HG02642 (cell line): ENCODE measurements at regions not wholly inside any gene's neighbourhood (a gene's known extent, or its start where the extent isn't known, plus 50 kb on each side); places are given as distances from the start of the nearest gene placed in this dataset.
"Not testable (repeated sequence)": the region's sequence is repeated elsewhere in the genome, so short reads cannot be mapped to it uniquely, and the experiment has no call there.

Experiments used
- ATAC-seq: cut with Tn5 transposase; IDR thresholded peaks from one replicate; pipeline ENCODE4 v1.9.1; 2021; ENCODE audit warnings: mild to moderate bottlenecking; ENCODE audit not compliant: unreplicated experiment, poor library complexity

DNA sequence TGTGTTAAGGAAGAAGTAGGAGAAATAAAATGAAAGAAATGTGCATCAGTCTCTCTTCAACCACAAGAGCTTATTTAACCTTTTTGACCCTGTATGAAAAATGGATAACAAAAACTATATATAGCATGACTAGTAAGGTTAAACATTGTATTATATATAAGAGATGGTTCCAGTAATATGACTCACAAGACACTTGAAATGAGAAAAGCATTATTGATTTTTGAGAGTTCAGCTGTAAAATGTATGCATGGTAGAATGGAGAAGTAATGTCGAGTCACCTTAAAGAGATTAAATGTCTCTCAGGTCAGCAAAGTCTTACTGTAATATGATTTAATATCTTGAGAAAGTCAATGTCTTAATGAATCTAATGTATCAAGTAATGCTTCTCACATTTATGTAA is 860.9 kb downstream of the TAF11L14 start:
- no peak for ATAC-seq

GRCh38 chr5:18496041-18496440 is 861.8 kb downstream of the TAF11L14 start:
- ATAC-seq: no peak

- no peak for ATAC-seq
Measured at GRCh38 chr5:18497089-18497488, 862.8 kb downstream of the TAF11L14 start.

DNA sequence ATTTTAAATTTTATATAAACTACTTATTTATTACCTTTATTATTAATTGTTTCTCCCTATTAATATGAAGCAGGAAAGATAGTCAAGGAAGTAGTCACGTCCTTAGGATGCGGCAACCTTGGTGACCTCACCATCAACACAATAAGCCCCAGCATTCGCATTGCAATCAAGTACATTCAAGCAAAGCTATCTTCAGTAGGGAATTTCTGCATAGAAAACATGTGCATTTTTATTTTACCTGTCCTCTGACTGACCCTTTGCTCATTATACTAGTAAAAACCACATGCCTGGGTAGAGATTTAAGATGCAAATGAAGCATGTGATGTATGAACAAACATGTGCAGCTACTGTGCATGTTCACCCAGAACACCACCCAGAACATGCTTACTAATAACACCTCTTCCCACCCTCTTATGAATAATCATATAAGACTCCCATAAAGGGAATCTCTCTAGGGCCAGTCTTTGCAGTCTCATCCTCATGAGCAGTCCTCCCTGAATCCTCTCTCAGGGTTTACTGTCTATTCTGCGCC is 869.6 kb downstream of the TAF11L14 start:
- ATAC-seq: no peak

DNA sequence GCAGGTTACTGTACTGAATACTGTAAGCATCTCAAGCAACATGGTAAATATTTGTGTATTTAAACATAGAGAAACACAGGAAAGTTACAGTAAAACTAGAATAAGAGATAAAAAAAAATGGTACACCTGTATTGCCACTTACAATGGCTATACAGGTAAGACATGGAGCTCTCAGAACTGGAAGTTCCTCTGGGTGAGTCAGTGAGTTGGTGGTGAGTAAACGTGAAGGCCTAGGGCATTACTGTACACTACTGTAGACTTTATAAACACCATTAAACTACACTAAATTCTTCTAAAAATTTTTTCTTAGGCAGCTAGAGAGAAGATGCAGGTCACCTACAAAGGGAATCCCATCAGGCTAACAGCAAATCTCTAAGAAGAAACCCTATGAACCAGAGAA is 872.9 kb downstream of the TAF11L14 start:
- no peak for ATAC-seq

DNA sequence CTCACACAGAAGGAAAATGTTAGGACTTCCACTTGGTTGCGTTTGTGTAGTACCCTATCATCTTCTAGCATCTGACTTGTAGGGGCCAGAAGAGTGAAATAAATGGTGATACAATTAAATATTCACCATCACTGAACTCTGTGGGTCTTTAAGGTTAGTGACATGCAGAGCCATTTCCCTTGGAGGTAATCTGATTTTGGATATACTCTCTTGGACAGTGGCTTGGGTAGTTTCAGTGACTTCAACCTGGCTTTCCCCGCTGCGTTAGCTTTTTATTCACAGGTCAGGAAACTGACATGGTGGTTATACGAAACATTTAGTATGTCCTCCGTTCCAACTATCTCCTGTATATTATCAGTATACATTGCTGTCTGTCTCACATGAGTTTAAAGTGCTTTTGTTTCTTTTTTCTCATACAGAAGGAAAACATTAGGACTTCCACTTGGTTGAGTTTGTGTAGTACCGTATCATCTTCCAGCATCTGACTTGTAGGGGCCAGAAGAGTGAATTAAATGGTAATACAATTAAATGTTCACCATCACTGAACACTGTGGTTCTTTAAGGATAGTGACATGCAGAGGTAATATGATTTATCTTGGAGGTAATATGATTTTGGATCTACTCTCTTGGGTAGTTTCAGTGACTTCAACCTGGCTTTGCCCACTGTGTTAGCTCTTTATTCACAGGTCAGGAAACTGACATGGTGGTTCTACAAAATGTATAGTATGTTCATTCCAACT is 883.6 kb downstream of the TAF11L14 start:
- ATAC-seq: no peak

DNA sequence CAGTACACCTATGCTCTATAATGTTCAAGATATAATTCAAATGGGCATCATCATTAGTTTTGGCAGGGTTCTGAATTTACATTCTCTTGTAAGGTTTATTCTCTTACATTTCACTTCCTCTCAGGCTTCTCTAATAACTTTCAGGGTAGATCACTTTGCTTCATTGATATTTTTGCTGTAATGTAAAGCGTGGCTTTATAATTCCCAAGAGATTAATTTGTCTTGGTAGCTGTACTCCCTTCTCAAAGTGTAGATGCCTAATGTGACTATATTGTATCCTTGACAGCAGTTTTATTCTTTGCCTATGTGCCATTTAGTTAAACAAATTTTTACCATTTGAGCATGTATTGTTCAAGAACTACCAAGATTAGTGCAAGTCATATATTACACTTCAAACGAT is 889.1 kb downstream of the TAF11L14 start:
- no peak for ATAC-seq

- ATAC-seq: no peak
Measured at GRCh38 chr5:18526792-18527405, 892.6 kb downstream of the TAF11L14 start.

- ATAC-seq: no peak
Measured at GRCh38 chr5:18533137-18533536, 898.9 kb downstream of the TAF11L14 start.

GRCh38 chr5:18534119-18534518 is 899.9 kb downstream of the TAF11L14 start:
- no peak for ATAC-seq

DNA sequence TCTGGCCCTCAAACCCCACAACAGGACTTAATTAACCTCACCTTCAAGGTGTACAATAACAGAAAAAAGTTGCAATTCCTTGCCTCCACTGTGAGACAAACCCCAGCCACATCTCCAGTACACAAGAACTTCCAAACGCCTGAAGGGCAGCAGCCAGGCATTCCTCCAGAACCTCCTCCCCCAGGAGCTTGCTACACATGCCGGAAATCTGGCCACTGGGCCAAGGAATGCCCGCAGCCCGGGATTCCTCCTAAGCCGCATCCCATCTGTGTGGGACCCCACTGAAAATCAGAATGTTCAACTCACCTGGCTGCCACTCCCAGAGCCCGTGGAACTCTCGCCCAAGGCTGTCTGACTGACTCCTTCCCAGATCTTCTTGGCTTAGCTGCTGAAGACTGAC is 901.5 kb downstream of the TAF11L14 start:
- ATAC-seq: not testable (repeated sequence)

- no peak for ATAC-seq
Measured at GRCh38 chr5:18544421-18544820, 910.2 kb downstream of the TAF11L14 start.

DNA sequence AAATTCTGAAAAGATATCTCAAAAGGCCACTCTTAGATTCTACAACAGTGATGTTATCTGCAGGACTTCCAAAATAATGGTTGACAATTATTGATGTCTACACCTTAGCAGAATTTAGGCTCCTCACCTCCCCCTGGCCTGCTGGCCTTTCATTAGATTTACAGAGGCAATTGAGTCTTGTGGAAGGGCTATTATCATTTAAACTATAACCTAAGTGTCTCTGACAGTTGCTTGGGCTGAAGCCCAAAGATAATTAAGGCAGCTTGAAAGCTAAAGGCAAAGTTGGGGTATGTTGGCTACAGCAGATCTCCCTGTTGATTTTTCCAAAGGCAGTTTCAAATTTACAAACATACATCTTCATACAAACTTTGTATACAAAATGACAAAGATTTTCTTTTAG is 912.3 kb downstream of the TAF11L14 start:
- no peak for ATAC-seq

DNA sequence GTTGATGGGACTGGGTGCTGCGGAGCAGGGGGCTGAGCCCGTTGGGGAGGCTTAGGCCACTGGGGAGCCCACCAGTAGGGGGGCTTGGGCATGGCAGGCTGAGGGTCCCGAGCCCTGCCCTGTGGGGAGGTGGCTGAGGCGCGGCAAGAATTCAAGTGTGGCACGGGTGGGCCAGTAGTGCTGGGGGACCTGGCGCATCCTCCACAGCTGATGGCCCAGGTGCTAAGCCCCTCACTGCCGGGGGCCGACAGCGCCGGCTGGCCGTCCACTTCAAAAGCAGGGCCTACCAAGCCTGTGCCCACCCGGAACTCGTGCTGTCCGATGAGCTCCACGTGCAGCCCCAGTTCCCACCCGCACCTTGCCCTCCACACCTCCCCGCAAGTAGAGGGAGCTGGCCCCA is 917.5 kb downstream of the TAF11L14 start:
- ATAC-seq: no peak

- no peak for ATAC-seq
Measured at GRCh38 chr5:18553269-18553668, 919.0 kb downstream of the TAF11L14 start.

- no peak for ATAC-seq
Measured at GRCh38 chr5:18560602-18561001, 926.3 kb downstream of the TAF11L14 start.

- no peak for ATAC-seq
Measured at GRCh38 chr5:18563853-18564252, 929.6 kb downstream of the TAF11L14 start.

- no peak for ATAC-seq
Measured at GRCh38 chr5:18566671-18567070, 932.4 kb downstream of the TAF11L14 start.

DNA sequence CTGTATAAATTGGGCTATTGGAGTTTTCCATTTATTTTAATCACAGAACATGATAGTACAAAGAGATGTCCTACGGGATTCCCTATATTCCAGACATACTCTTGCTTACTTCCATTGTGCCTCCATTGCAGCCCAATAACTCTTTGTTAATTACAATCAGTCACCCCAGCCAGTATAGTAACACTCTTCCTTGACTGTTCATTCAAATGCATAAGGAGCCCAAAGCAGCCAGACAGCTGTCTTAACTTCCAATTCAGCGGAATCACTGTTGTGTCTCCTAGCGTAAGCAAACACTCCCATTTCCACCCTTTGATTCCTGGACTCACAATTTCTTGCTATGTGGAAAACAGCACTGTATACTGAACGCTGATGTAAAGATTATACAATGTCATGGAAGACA is 942.3 kb downstream of the TAF11L14 start:
- no peak for ATAC-seq

DNA sequence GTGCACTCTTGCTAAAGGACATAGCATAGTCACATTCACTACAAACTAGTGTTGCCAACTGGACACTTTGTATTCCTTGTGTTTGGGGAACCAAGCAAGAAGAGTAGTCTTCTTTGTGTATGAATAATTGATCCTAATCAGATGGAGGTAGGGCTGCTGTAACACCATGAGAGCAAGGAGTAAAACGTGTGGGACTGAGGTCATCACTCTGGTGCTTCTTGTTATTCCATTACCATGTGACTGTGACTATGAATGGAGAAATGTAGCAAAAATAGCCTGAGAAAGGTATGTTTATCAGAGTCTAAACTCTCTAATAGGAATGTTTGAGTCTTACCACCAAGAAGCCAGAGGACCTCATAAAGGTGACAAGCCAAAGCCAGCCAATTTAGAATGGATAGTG is 966.9 kb downstream of the TAF11L14 start:
- ATAC-seq: no peak

DNA sequence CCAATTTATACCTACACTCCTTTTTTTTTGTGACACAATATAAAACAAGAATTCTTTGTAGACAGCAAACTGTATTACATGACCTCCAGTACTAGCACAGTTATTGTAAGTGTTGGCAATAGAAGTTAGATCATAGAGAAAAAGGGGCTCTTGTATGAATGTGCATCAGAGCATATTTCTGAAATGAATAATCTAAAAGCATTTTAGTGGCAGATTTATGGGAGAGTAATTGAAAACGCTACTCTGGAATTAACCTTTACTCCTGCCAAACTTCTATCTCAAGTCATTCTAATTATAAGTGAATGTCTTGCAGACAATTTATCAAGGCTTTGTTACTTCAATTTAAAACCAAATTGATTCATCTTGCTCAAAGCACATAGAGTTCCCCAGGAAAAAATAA is 968.1 kb downstream of the TAF11L14 start:
- no peak for ATAC-seq

DNA sequence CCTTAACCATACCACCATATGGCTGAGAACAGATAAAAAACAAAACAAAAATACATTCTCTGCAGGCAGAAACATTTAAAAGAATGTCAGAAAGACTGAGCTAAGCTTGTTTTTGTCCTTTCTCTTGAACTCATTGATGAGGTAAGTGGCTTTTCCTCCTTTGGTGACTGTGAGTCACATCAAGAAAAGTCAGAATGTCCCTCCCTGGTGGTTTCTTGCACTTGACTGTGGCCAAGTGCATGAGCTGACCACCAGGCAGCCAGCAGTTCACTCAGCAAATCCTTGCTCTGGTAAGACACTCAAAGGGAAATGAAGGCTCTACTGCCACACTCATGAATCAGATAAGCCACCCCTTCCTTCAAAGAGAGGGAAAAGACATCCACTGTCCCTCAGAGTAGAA is 970.9 kb downstream of the TAF11L14 start:
- ATAC-seq: no peak
